H1 (cell line): ENCODE measurements at regions not wholly inside any gene's neighbourhood (a gene's known extent, or its start where the extent isn't known, plus 50 kb on each side); places are given as distances from the start of the nearest gene placed in this dataset.

Experiments used
- EP300 ChIP-seq, 2 experiments: IDR thresholded peaks; 1 replicate in 1 of 2; 2 replicates in 1 of 2; pipeline ENCODE4 v1.6.1; 2011 to 2012; ENCODE audit warnings: low read depth in 2 of 2, low read length in 2 of 2, mild to moderate bottlenecking in 2 of 2, borderline replicate concordance in 1 of 2, inconsistent platforms in 1 of 2, moderate library complexity in 1 of 2
- JUND ChIP-seq: IDR thresholded peaks from 2 replicates; pipeline ENCODE4 v1.6.1; 2011; ENCODE audit warnings: mild to moderate bottlenecking, improper control_type of control experiment, low read length
- POLR2A ChIP-seq, 2 experiments: IDR thresholded peaks; 1 replicate in 1 of 2; 2 replicates in 1 of 2; pipeline ENCODE4 v1.6.1; 2011; ENCODE audit warnings: low read depth in 2 of 2, low read length in 2 of 2, mild to moderate bottlenecking in 2 of 2; ENCODE audit errors: control extremely low read depth in 1 of 2
- POLR2AphosphoS5 ChIP-seq: IDR thresholded peaks from 2 replicates; pipeline ENCODE4 v1.6.1; 2011; ENCODE audit warnings: low read depth, low read length
- RAD21 ChIP-seq, 2 experiments: IDR thresholded peaks in 1 of 2; conservative IDR thresholded peaks in 1 of 2; 2 replicates each; pipeline ENCODE4 v1.6.1; 2011; ENCODE audit warnings: low read depth in 2 of 2, low read length in 2 of 2, improper control_type of control experiment in 1 of 2, inconsistent platforms in 1 of 2, mild to moderate bottlenecking in 1 of 2, moderate library complexity in 1 of 2
- RXRA ChIP-seq: IDR thresholded peaks from 2 replicates; pipeline ENCODE4 v1.6.1; 2011; ENCODE audit warnings: low read depth, mild to moderate bottlenecking, low read length, moderate library complexity; ENCODE audit not compliant: insufficient read depth
- SP1 ChIP-seq: IDR thresholded peaks from 2 replicates; pipeline ENCODE4 v1.6.1; 2011; ENCODE audit warnings: low read depth, low read length
- TF ChIP-seq, protein P1 (sequence below): IDR thresholded peaks from 2 replicates; pipeline ENCODE4 v1.6.1; 2011; ENCODE audit warnings: low read length, improper control_type of control experiment
- TF ChIP-seq, protein P2 (sequence below), 3 experiments: IDR thresholded peaks; 1 replicate in 2 of 3; 2 replicates in 1 of 3; pipeline versions ENCODE4 v1.5.1 to v1.6.1; 2011; ENCODE audit warnings: low read length in 3 of 3, mild to moderate bottlenecking in 3 of 3, inconsistent platforms in 2 of 3, low read depth in 1 of 3, moderate library complexity in 1 of 3; ENCODE audit not compliant: insufficient read depth in 1 of 3; ENCODE audit errors: control extremely low read depth in 1 of 3

DNA sequence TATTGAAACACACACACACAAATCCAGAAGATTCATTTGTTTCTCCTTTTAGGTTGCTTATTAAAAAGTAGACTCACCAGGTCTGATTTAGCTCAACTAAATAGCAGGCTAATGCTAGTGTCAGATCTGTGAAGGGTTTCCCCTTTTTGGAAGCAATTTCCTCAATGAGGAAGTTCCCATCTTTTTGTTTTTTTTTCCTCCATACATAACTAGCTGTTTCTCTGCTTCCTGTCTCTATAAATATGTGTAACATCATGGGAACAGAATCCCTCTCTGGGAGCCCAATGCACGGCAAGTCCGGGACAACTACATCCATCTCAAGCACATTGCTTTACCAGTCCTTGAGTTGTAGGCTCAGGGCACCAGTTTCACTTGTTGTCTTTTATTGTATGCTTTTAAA, 1421.1 kb downstream of the PLA2G4A start:
- TF ChIP-seq EP300 (IDR thresholded peaks at IDR 0.05; ENCODE audit: borderline replicate concordance in 1 of 2, low read depth in 2 of 2, low read length in 2 of 2) = no peak
- TF ChIP-seq RAD21 (IDR thresholded peaks at IDR 0.05 in 1 of 2, conservative IDR thresholded peaks at IDR 0.05 in 1 of 2; ENCODE audit: low read depth in 2 of 2, low read length in 2 of 2) = no peak
- TF ChIP-seq, protein P1, sequence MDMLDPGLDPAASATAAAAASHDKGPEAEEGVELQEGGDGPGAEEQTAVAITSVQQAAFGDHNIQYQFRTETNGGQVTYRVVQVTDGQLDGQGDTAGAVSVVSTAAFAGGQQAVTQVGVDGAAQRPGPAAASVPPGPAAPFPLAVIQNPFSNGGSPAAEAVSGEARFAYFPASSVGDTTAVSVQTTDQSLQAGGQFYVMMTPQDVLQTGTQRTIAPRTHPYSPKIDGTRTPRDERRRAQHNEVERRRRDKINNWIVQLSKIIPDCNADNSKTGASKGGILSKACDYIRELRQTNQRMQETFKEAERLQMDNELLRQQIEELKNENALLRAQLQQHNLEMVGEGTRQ = no peak
- TF ChIP-seq, protein P2, sequence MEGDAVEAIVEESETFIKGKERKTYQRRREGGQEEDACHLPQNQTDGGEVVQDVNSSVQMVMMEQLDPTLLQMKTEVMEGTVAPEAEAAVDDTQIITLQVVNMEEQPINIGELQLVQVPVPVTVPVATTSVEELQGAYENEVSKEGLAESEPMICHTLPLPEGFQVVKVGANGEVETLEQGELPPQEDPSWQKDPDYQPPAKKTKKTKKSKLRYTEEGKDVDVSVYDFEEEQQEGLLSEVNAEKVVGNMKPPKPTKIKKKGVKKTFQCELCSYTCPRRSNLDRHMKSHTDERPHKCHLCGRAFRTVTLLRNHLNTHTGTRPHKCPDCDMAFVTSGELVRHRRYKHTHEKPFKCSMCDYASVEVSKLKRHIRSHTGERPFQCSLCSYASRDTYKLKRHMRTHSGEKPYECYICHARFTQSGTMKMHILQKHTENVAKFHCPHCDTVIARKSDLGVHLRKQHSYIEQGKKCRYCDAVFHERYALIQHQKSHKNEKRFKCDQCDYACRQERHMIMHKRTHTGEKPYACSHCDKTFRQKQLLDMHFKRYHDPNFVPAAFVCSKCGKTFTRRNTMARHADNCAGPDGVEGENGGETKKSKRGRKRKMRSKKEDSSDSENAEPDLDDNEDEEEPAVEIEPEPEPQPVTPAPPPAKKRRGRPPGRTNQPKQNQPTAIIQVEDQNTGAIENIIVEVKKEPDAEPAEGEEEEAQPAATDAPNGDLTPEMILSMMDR (IDR thresholded peaks at IDR 0.05; ENCODE audit: control extremely low read depth in 1 of 3, insufficient read depth in 1 of 3, low read depth in 1 of 3, low read length in 3 of 3) = no peak
- no peak for TF ChIP-seq JUND
- no peak for TF ChIP-seq POLR2A (IDR thresholded peaks at IDR 0.05; ENCODE audit: control extremely low read depth in 1 of 2, low read depth in 2 of 2, low read length in 2 of 2)
- TF ChIP-seq SP1 = no peak
- no peak for TF ChIP-seq RXRA
- no peak for TF ChIP-seq POLR2AphosphoS5
